HFF-Myc (cell line): ENCODE measurements at regions not wholly inside any gene's neighbourhood (a gene's known extent, or its start where the extent isn't known, plus 50 kb on each side); places are given as distances from the start of the nearest gene placed in this dataset.

ENCODE experiments used
- DNase-seq: peaks from one replicate; pipeline ENCODE4 v3.0.0-alpha.2; 2011; ENCODE audit warnings: low read depth; ENCODE audit errors: extremely low read depth
- H3K4me3 ChIP-seq: replicated peaks from 2 replicates; pipeline ENCODE4 v1.5.1; 2011; ENCODE audit warnings: low read depth, mild to moderate bottlenecking, control low read depth, low read length
- CTCF ChIP-seq: IDR thresholded peaks from 2 replicates; pipeline ENCODE4 v1.5.1; 2012; ENCODE audit warnings: mild to moderate bottlenecking, low read depth, low read length, control low read depth; ENCODE audit errors: missing control alignments

DNA sequence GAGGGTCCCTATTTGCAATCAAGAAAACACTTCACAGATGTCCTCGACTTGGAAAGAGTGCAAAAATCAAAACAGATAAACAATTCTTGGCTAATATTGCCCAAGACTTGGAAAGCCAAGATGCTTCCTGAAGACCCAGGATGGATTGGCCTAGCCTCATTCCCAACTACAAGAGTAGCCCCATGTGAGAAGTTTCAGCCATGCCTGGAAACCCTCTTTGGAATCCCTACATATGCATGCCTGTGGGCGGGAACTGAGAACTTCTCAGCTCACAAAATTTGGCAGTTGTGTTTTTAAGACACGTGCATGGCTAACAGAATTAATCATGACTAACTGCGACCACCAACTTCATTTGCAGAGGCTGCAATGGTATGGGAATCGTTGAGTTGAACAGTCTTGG is 283.2 kb upstream of the TBX3 start:
- no peak for DNase-seq
- no peak overlapping the region for H3K4me3 ChIP-seq
- TF ChIP-seq CTCF: no peak

- no peak for DNase-seq
- TF ChIP-seq CTCF: no peak
- H3K4me3 ChIP-seq: no peak overlapping the region
Observed at GRCh38 chr12:114964841-114965240, 280.9 kb upstream of the TBX3 start.

GRCh38 chr12:114963846-114964245 is 279.9 kb upstream of the TBX3 start:
- DNase-seq: no peak
- H3K4me3 ChIP-seq: no peak overlapping the region
- no peak for TF ChIP-seq CTCF

DNA sequence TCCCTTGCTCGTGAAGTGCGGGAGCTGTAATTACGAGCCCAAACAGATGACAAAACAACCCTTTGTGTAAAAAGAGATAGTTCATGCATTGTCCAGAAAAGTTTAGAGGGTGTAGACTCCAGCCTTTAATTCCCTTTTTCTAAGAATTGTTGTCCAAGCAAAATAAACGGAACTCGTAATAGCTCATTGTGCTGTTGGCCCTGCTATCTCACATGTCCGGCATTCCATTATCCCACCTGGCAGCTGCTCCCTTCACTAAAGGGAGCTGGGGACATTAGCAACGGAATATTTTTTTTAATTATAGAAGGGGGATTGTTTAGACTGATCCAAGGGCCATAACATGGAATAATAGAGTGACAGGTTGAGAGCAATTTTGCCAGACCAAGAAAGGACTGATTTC is 277.5 kb upstream of the TBX3 start:
- no peak overlapping the region for H3K4me3 ChIP-seq
- TF ChIP-seq CTCF: no peak
- no peak for DNase-seq

DNA sequence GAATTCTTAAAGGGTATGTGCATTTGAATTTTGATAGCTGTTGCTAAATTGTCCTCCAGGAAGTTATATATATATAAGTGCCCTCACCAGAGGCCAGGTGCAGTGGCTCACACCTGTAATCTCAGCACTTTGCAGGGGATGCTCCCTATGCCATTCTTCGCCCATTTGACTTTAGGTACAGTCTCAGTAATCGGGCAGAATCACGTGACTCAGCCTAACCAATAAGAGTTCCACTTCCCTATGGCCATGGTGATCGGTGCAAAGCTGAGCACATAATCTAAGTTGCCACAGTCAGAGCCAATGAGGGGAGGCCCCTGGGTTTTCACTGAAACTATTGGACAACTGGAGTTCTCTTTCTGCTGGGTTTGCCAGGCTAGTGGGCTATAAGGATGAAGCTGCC is 274.6 kb upstream of the TBX3 start:
- TF ChIP-seq CTCF: no peak

GRCh38 chr12:114957225-114957624 is 273.2 kb upstream of the TBX3 start:
- H3K4me3 ChIP-seq: no peak overlapping the region
- no peak for DNase-seq
- no peak for TF ChIP-seq CTCF

More for the DNA sequence above, 274.6 kb upstream of the TBX3 start:
- no peak for DNase-seq
- H3K4me3 ChIP-seq: no peak overlapping the region

- H3K4me3 ChIP-seq: no peak overlapping the region
- TF ChIP-seq CTCF: no peak
Observed at GRCh38 chr12:114955414-114956014, 271.5 kb upstream of the TBX3 start.

More at GRCh38 chr12:114955414-114956014, 271.5 kb upstream of the TBX3 start:
- DNase-seq: no peak
